Activated CD8-positive, alpha-beta T cell treated with anti-CD3 and anti-CD28 coated beads, Interleukin-2, amount 10 ng/mL, durations not matched to agents 7 days and 5 days (primary cell): ENCODE measurements at regions not wholly inside any gene's neighbourhood (a gene's known extent, or its start where the extent isn't known, plus 50 kb on each side); places are given as distances from the start of the nearest gene placed in this dataset.
"Not testable (repeated sequence)": the region's sequence is repeated elsewhere in the genome, so short reads cannot be mapped to it uniquely, and the experiment has no call there.

Experiments used
- ATAC-seq: fragments of 150-1000 bp; cut with Tn5 transposase; one replicate; pipeline ENCODE4 v1.10.0; 2021; ENCODE audit warnings: moderate library complexity
- CTCF ChIA-PET: fragments of 350-600 bp; sonication (Branson Sonifier 250); formaldehyde crosslinking; loops from one replicate; lab custom pipeline; 2021; ENCODE audit warnings: antibody characterized with exemption; lab: Charles Lee
- POLR2A ChIA-PET: fragments of 350-600 bp; sonication (Branson Sonifier 250); formaldehyde crosslinking; loops from one replicate; lab custom pipeline; 2021; ENCODE audit warnings: antibody characterized with exemption; lab: Charles Lee
- DNase-seq: peaks from one replicate; pipeline ENCODE4 v3.0.0-alpha.2; 2020
- H3K27ac Mint-ChIP-seq: one replicate; pipeline ENCODE4 v1.8.0; 2021; ENCODE audit warnings: mild to moderate bottlenecking, mixed read lengths
- H3K27me3 Mint-ChIP-seq: one replicate; pipeline ENCODE4 v1.8.0; 2021; ENCODE audit warnings: low read depth, mixed read lengths
- H3K36me3 Mint-ChIP-seq: one replicate; pipeline ENCODE4 v1.8.0; 2021; ENCODE audit warnings: low read depth, mixed read lengths
- H3K4me1 Mint-ChIP-seq: one replicate; pipeline ENCODE4 v1.8.0; 2021; ENCODE audit warnings: low read depth, mixed read lengths
- H3K4me3 Mint-ChIP-seq: one replicate; pipeline ENCODE4 v1.8.0; 2021; ENCODE audit warnings: mild to moderate bottlenecking, mixed read lengths
- H3K9me3 Mint-ChIP-seq: one replicate; pipeline ENCODE4 v1.8.0; 2022; ENCODE audit warnings: mixed read lengths; ENCODE audit not compliant: insufficient read depth

GRCh38 chr15:24394303-24394702, 281.3 kb upstream of the NPAP1 start:
- no peak overlapping the region for H3K4me3 Mint-ChIP-seq
- no peaks in the 10 kb centered on the region for H3K4me1 Mint-ChIP-seq
- H3K27ac Mint-ChIP-seq, result no peak overlapping the region
- CTCF ChIA-PET, result no interaction called here
- ATAC-seq, result no peak
- no peaks in the 10 kb centered on the region for H3K27me3 Mint-ChIP-seq
- H3K9me3 Mint-ChIP-seq, result no peaks in the 10 kb centered on the region
- no peaks in the 10 kb centered on the region for H3K36me3 Mint-ChIP-seq
- DNase-seq, result no peak
- POLR2A ChIA-PET, result no interaction called here

- H3K27ac Mint-ChIP-seq, H3K4me1 Mint-ChIP-seq, POLR2A ChIA-PET, CTCF ChIA-PET, DNase-seq, H3K27me3 Mint-ChIP-seq, H3K36me3 Mint-ChIP-seq, ATAC-seq, H3K4me3 Mint-ChIP-seq, H3K9me3 Mint-ChIP-seq: not testable (repeated sequence)
Measured at GRCh38 chr15:24412649-24413048, 262.9 kb upstream of the NPAP1 start.

GRCh38 chr15:24426286-24427054, 249.1 kb upstream of the NPAP1 start:
- ATAC-seq, H3K4me3 Mint-ChIP-seq, H3K36me3 Mint-ChIP-seq, H3K9me3 Mint-ChIP-seq, H3K27ac Mint-ChIP-seq, CTCF ChIA-PET, H3K27me3 Mint-ChIP-seq, DNase-seq, H3K4me1 Mint-ChIP-seq, POLR2A ChIA-PET: not testable (repeated sequence)

- CTCF ChIA-PET, H3K27ac Mint-ChIP-seq, H3K36me3 Mint-ChIP-seq, H3K27me3 Mint-ChIP-seq, POLR2A ChIA-PET, H3K4me1 Mint-ChIP-seq, H3K4me3 Mint-ChIP-seq, ATAC-seq, H3K9me3 Mint-ChIP-seq, DNase-seq: not testable (repeated sequence)
Measured at GRCh38 chr15:24427055-24427400, 248.5 kb upstream of the NPAP1 start.

GRCh38 chr15:24435075-24435820, 240.3 kb upstream of the NPAP1 start:
- H3K36me3 Mint-ChIP-seq, CTCF ChIA-PET, H3K4me1 Mint-ChIP-seq, H3K9me3 Mint-ChIP-seq, DNase-seq, H3K4me3 Mint-ChIP-seq, POLR2A ChIA-PET, H3K27ac Mint-ChIP-seq, H3K27me3 Mint-ChIP-seq, ATAC-seq: not testable (repeated sequence)

GRCh38 chr15:24437270-24437669, 238.3 kb upstream of the NPAP1 start:
- POLR2A ChIA-PET, CTCF ChIA-PET, H3K27me3 Mint-ChIP-seq, H3K9me3 Mint-ChIP-seq, H3K4me1 Mint-ChIP-seq, H3K27ac Mint-ChIP-seq, H3K36me3 Mint-ChIP-seq, ATAC-seq, H3K4me3 Mint-ChIP-seq, DNase-seq: not testable (repeated sequence)

- H3K27ac Mint-ChIP-seq, H3K27me3 Mint-ChIP-seq, H3K36me3 Mint-ChIP-seq, H3K9me3 Mint-ChIP-seq, ATAC-seq, H3K4me1 Mint-ChIP-seq, POLR2A ChIA-PET, CTCF ChIA-PET, H3K4me3 Mint-ChIP-seq, DNase-seq: not testable (repeated sequence)
Measured at GRCh38 chr15:24437735-24438134, 237.8 kb upstream of the NPAP1 start.

- ATAC-seq, CTCF ChIA-PET, H3K27me3 Mint-ChIP-seq, DNase-seq, H3K27ac Mint-ChIP-seq, H3K4me1 Mint-ChIP-seq, H3K36me3 Mint-ChIP-seq, H3K4me3 Mint-ChIP-seq, POLR2A ChIA-PET: not testable (repeated sequence)
- H3K9me3 Mint-ChIP-seq, result peaks cover 24% of the 10 kb centered on the region
Measured at GRCh38 chr15:24477107-24478025, 198.2 kb upstream of the NPAP1 start.

GRCh38 chr15:24485885-24486567, 189.5 kb upstream of the NPAP1 start:
- H3K4me3 Mint-ChIP-seq, H3K36me3 Mint-ChIP-seq, H3K27me3 Mint-ChIP-seq, CTCF ChIA-PET, H3K4me1 Mint-ChIP-seq, DNase-seq, ATAC-seq, POLR2A ChIA-PET, H3K27ac Mint-ChIP-seq: not testable (repeated sequence)
- H3K9me3 Mint-ChIP-seq, result peaks cover 34% of the 10 kb centered on the region

GRCh38 chr15:24488164-24488907, 187.2 kb upstream of the NPAP1 start:
- H3K9me3 Mint-ChIP-seq, result peaks cover 17% of the 10 kb centered on the region
- DNase-seq, CTCF ChIA-PET, H3K36me3 Mint-ChIP-seq, ATAC-seq, H3K4me3 Mint-ChIP-seq, H3K4me1 Mint-ChIP-seq, H3K27me3 Mint-ChIP-seq, H3K27ac Mint-ChIP-seq: not testable (repeated sequence)
- POLR2A ChIA-PET, result interaction anchor here (0.6 kb wide), 1 partner anchor 110 kb away, joined by 6 read pairs; no protein-coding TSS in a partner anchor

GRCh38 chr15:24505216-24505615, 170.4 kb upstream of the NPAP1 start:
- DNase-seq, H3K36me3 Mint-ChIP-seq, ATAC-seq, H3K4me3 Mint-ChIP-seq, H3K27ac Mint-ChIP-seq, H3K27me3 Mint-ChIP-seq, H3K4me1 Mint-ChIP-seq, H3K9me3 Mint-ChIP-seq, POLR2A ChIA-PET, CTCF ChIA-PET: not testable (repeated sequence)
